HG02798 (cell line): ENCODE measurements at regions not wholly inside any gene's neighbourhood (a gene's known extent, or its start where the extent isn't known, plus 50 kb on each side); places are given as distances from the start of the nearest gene placed in this dataset.

Experiments
- ATAC-seq: cut with Tn5 transposase; IDR thresholded peaks from one replicate; pipeline ENCODE4 v1.9.1; 2021; ENCODE audit warnings: mild to moderate bottlenecking; ENCODE audit not compliant: unreplicated experiment, poor library complexity

GRCh38 chr3:42037318-42037945 is 53.7 kb upstream of the TRAK1 start:
- no peak for ATAC-seq

- ATAC-seq = peak; percentile 42
Observed at GRCh38 chr3:42036483-42036823, 54.7 kb upstream of the TRAK1 start.

GRCh38 chr3:42035816-42036482 is 55.2 kb upstream of the TRAK1 start:
- ATAC-seq = no peak

- ATAC-seq = no peak
Observed at GRCh38 chr3:42035007-42035406, 56.1 kb upstream of the TRAK1 start.

DNA sequence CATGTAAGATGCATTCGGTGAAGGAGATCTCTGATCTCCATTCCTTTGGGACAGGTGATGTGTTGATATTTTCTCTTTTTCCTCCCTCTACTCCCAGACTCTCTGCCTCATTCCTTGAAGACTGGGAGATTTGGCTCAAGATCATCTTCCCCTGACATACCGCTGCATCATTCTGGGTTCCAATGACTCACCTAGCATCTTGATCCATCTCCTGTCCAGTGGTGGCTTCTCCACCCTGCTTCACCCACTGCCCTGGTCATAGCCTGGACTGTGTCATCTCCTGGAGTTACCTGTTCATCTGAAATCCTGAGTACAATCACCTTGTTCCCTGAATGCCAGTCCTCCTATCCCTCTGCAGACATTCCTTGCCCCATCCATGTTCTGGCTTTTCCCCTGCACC is 57.4 kb upstream of the TRAK1 start:
- no peak for ATAC-seq

DNA sequence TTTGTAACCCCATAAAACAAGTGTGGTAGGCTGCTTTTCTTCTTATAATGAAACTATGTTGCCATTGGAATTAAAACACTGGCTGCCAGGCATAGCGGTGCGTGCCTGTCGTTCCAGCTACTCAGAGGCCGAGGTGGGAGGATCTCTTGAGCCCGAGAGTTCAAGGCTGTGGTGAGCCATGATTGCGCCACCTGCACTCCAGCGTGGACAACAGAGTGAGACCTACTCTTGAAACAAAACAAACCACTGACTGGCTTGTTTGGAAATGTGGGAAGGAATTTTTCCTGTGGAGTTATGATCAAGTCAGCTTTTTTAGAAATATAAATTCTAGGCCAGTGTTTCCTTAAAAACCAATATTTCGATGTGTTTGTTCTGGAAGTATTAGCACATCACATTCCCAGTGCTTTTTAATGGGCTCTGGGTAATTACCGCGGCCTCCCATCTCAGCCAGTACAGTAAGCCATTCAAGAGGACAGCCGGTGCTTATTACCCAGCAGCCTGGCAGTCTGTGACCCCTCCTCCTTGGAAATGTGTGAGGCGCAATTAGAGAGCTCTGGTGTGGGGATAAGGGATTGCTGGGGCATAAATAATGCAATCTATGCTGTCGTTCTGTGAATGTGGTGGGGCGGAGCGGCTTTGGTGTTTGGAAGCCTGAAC is 58.3 kb upstream of the TRAK1 start:
- ATAC-seq = no peak

GRCh38 chr3:42031808-42032480 is 59.2 kb upstream of the TRAK1 start:
- no peak for ATAC-seq

DNA sequence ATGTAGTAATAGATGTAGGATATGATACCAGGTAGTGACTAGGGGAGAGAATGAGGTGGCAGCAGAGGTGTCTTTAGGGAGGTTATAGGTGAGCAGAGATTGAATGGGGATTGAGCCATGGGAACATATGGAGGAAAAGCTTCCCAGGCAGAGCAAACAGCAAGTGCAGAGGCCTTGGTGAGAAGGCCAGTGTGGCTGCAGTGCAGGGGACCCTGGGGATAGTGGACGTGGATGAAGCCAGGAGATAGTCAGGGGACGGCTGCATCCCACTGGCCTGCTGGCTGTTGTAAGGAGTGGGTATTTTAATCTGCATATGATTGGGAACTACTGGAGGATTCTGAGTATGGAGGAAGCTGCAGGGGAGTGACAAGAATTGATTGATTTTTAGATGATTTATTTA is 62.7 kb upstream of the TRAK1 start:
- no peak for ATAC-seq

DNA sequence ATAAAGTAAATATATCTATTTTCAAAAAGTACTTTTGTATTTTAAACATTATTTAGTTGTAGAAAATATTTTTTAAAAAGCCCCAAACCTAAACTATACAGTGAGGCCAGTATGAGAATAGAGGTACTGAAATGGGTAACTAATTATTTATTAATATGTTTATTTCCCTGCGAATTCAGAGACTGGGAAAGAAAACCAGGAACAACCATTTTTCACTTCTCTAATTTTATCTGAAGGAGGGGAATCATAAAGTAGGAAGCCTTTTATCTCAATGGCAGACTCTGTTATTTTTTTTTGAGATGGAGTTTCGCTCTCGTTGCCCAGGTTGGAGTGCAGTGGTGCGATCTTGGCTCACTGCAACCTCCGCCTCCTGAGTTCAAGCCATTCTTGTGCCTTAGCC is 63.6 kb upstream of the TRAK1 start:
- ATAC-seq = no peak

GRCh38 chr3:42025370-42026138 is 63.7 kb upstream of the ULK4 start:
- ATAC-seq = peak; percentile 79

GRCh38 chr3:42024591-42025351 is 62.9 kb upstream of the ULK4 start:
- no peak for ATAC-seq

DNA sequence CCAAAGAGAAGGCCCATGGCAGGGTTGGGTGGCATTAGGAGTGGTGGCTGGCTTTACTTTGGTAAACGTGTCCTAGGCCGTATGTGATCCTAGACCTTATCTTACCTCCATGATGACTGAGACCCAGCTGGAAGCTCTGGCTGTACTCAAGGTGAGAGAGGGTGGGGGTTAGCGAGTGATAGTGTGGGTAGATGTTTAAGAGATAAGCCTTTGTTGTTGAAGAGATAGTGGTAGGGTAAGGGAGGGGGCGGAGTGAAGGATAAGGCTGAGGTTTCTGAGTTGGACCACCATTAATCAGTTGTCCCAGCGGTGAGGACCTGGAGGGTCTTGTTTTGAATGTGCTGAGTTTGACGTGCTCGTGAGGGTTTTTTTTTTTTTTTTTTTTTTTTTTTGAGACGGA is 61.5 kb upstream of the ULK4 start:
- ATAC-seq = no peak

- no peak for ATAC-seq
Observed at GRCh38 chr3:42022355-42022754, 60.5 kb upstream of the ULK4 start.

GRCh38 chr3:42020684-42021307 is 58.9 kb upstream of the ULK4 start:
- ATAC-seq = no peak

- no peak for ATAC-seq
Observed at GRCh38 chr3:42019953-42020260, 58.0 kb upstream of the ULK4 start.

DNA sequence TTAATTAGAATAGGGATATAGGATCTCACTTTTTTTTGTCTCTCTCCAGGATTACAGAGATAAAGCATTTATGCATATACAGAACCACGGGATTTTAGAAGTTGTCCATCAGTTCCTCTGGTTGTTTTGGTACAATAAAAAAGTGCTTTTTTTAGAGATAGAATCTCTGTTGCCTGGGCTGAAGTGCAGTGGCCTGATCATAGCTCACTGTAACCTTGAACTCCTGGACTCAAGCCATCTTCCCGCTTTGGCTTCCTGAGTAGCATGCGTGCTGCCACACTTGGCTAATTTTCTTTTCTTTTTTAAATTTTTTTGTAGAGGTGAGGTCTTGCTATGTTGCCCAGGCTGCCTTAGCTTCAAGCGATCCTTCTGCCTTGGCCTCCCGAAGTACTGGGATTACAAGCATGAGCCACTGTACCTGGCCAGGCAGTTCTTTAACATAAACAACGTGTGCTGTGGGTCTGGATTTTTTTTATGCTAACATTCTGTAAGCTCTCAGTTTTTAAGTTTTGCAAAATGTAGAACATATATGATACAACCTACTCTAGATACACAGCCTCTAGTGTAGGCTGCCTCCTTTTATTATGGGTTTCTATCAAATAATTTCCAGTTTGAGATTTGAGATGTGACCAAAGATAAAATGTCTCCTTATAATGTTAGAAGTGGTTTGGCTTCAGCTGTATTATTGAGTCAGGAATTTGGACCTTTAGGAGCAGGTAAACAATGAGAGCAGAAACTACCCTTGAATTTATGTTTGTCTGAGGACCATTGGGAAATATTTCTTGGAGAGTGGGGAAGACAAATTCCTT is 57.4 kb upstream of the ULK4 start:
- no peak for ATAC-seq

GRCh38 chr3:42014921-42015533 is 53.1 kb upstream of the ULK4 start:
- ATAC-seq = no peak

DNA sequence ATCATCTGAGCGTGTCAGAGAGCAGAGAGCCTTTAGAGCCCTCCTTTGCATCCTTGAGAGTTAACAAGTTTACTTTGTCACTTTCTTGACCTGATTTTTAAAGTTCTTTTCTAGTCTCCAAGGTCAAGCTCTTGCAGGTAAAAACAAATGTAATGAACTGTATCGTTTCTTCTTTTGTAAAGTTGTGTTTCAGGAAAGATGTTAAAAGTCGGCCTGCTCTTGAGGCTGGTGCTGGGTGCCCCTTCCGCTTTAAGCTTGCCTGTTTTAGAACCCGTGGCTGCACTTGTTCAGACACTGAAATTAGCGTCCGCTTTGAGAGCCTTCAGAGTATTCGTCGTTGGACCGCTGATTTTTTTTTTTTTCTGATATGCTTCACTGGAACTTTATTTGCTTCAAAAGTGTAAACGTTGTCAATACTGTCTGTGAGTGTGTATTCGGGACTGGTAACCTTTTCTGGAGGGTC is 52.6 kb upstream of the ULK4 start:
- ATAC-seq = no peak
